T-helper 2 cell (primary cell): ENCODE measurements at regions not wholly inside any gene's neighbourhood (a gene's known extent, or its start where the extent isn't known, plus 50 kb on each side); places are given as distances from the start of the nearest gene placed in this dataset.
A peak's percentile ranks its signal among the peaks of the same experiment; 100 is the strongest.

ENCODE experiments used
- DNase-seq, 5 experiments: peaks; one replicate each; pipeline versions ENCODE4 v3.0.0 to v3.0.0-alpha.2; 2012 to 2022

- no peak for DNase-seq
These were observed 429.5 kb upstream of the ARID1B start for GRCh38 chr6:156347656-156348055.

GRCh38 chr6:156347246-156347645 lies 429.9 kb upstream of the ARID1B start:
- DNase-seq = no peak

DNA sequence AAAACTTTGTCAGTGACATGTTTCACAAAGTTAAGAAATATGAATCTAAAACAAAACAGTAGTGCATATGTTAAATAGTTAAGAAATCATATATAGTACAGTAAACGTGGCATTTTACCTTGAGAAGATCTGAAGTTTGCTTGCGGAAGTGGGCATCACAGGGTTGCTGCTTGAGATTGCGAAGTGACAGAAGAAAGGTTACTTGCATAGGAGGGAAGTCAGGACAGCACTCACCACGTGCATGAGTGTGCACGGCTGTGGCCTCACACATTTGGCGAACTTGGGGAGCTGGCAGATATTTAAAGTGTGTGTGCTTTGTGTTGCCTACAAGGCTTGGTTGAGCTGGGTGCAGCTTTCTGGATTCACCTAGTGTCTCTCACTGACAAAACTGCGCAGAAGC lies 431.5 kb upstream of the ARID1B start:
- DNase-seq = no peak

GRCh38 chr6:156344491-156344890 lies 432.7 kb upstream of the ARID1B start:
- DNase-seq = no peak

DNA sequence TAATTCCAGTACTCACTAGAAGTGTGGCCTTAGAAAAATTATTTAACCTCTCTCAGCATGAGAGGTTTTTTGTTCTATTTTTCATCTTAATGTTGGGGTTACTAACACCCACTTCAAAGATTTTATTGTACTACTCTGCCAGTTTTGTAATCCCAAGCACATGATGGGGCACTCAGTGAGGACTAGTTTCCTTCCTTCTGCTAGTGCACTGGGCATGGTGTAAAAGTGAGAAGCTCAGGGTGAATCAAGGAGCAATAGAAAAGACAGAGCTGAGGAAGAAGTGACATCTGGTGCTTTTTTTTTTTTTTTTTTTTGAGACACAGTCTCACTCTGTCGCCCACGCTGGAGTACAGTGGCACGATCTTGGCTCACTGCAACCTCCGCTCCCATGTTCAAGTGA lies 439.4 kb upstream of the ARID1B start:
- DNase-seq = no peak

DNA sequence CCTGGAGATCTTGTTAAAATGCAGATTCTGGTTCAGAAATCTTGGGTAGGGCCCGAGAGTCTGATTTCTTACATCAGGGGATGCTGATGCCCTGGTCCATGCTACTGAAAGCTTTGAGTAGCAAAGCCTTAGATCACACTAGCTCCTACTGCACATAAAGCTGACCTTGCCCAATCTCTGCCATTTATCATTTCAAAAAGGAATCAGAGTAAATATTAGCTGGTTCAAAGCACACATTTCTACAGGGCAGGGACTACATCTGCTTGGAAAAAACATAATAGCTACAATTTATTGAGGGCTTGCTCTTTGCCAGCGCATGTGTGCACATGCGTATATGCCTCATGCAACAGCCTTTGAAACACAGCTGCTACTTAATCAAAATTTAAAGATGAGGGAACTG lies 440.4 kb upstream of the ARID1B start:
- DNase-seq = no peak

GRCh38 chr6:156336089-156336488 lies 441.1 kb upstream of the ARID1B start:
- no peak for DNase-seq

DNA sequence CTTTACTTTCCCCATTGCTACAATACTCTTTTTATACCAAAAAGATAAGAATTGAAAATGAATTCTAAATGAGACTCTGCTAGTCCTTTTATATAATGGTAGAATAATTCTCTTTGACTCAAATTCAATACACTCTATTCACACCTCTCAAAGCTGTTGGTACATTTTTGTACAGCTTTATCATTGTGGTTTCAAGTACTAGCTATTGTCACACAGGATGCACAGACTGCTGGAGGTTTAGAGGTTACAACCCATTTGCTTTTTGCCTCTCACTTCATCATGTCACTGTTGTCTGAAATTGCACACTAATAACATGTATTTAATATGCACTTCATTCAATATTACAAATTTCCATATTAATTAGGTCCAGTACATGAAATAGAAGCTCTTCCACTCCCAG lies 442.2 kb upstream of the ARID1B start:
- DNase-seq = peak in 1 of 5 experiments; percentile 56

- no peak for DNase-seq
These were observed 457.5 kb upstream of the ARID1B start for GRCh38 chr6:156319707-156320106.

DNA sequence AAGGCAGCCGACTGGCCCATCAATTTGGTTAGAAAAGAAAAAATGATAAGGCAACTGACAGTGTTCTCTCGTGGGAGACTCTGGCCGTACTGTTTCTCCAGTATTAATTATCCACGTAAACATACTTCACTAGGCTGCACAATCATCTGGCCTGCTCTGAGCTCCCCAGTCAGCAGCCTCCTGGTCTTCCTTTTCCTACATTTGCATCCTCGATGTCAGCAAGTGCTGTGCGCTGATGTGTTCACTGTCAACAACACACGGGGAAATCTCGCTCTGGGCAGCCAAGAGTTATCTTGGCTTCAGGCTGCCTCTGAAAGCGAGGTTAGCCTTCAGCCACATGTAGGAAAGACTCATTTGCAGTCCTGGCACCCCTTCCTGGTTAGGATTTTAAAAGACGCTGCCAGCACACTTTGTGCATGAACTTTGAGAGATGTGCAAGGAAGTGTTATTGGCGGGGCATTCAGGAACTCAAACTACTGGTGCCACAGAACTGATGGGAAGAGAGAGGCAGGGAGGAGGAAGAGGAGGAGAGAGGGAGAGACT lies 460.5 kb upstream of the ARID1B start:
- no peak for DNase-seq

- DNase-seq = no peak
These were observed 462.0 kb upstream of the ARID1B start for GRCh38 chr6:156315146-156315545.

DNA sequence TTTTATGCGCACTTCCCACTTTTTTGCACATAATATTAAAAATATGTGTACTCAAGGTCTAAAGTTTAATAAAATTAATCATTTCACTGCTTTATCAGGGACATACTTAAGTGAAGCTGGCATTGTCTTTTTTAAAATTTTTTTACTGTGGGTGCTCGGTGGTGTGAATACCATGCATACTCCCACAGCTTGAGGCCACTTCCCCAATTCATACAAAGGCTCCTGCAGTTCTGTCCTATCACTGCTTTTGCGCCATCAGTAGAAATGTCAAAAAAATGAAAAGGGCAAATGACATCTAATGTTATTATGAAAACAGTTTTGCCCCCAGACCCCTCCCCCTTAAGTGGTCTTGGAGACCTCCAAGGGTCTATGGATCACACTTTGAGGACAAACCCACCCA lies 464.1 kb upstream of the ARID1B start:
- DNase-seq = no peak

GRCh38 chr6:156311291-156311690 lies 465.9 kb upstream of the ARID1B start:
- no peak for DNase-seq

- DNase-seq = no peak
These were observed 466.5 kb upstream of the ARID1B start for GRCh38 chr6:156310701-156311100.

- no peak for DNase-seq
These were observed 468.2 kb upstream of the ARID1B start for GRCh38 chr6:156309017-156309416.

DNA sequence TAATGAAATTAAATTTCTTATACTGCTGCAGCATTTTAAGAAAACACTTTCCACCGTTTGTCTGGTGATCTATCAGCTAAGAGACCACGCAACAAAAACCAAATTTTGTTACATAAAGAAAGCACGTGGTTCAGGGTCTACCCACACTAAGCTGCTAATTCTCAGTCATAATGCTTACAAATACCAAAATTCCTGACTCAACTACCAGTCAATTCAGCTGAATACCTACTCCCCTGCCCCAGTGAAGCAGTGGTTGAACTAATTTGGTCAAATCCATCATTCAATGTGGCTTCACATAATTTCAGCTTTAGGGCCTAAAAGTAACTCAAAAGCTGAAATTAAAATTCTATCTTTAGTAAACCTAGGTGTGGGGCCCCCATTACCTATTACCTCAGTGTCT lies 468.6 kb upstream of the ARID1B start:
- DNase-seq = no peak

DNA sequence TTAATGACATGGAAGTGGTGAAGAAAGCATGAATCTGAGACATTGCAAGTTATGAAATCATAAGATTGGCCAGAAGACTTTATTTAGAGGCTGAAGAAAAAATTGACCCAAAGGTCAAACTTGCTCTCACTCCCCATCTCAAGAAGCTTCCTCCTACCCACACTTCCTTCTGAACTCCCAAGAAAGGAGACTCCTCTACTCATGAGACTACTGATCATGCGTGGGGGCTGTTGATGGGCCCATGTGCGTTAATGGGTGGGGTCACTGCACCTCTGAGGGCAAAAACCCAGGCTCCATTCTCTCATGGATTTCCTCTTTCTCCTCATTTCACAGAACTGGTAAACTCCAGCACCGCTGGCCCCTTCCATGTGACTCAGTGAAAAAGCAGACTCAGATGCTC lies 470.6 kb upstream of the ARID1B start:
- no peak for DNase-seq

DNA sequence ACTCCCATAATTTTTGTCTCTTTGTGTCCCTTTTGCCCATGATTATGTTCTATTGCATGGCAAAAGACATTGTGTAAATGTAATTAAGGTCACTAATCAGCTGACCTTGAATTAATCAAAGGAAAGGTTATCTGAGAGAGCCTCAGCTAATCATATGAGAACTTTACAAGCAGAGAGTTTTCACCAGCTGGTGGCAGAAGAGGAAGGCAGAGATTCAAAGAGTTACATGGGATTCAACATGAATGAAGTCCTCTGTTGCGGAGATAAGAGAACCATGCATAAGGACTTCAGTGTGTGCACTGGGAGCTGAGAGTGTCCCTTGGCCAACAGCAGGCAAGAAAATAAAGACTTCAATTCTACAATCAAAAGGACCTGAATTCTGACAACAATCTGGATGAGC lies 494.1 kb upstream of the ARID1B start:
- DNase-seq = no peak

DNA sequence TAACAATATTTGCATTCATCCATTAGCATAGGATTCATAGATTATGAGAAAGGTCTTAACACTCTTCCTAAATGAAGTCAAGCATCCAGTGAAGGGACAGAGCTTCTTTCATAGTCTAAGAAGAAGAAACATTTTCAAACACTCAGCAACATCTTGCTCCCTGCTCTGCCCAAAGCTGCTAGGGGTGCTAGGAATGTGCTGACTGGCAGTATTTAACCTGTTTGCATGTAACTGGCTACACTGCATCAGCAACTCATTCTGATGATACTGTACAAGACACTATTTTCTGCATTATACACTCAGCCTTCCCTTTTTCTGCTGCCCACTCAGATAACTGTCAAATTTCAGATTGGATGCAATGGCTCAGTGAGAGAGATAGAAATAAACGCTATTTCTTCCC lies 495.1 kb upstream of the ARID1B start:
- DNase-seq = no peak

DNA sequence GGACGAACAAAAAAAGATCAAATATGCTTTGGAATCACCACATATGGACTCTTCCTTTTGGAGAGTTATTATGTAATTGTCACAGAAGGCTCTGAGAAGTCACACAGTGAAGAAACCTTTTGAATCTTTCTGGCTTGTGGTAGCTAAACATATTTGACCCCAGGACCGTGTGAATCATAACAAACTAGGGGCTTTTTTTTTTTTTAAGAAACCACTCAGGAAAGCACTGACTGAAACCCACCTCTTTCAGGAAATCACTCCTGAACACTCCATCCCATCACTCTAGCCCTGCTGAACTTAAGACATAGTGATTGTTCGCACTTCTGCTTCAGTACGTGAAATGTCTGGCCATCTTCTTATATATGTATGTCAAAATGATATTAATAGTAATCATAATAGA lies 495.9 kb upstream of the ARID1B start:
- DNase-seq = no peak

DNA sequence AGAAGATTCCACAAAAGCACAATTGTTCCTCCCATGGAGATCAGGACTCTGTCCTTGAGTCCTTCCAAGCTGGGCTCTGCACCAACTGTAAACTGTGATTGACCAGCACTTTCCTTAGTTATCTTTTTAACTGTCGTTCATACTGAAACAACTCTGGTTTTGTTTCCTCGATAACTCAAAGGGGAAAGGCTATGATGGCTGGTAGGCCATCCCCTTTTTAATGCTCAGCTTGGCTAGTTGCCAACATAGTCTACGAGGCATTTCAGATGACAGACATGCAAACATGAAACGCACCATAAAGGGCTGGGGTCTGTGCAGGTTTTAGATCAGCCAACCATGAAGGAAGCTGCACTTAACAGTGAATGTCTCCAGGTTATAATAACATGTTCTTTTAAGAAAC lies 497.1 kb upstream of the ARID1B start:
- DNase-seq = no peak

- DNase-seq = no peak
These were observed 497.8 kb upstream of the ARID1B start for GRCh38 chr6:156279261-156279969.

DNA sequence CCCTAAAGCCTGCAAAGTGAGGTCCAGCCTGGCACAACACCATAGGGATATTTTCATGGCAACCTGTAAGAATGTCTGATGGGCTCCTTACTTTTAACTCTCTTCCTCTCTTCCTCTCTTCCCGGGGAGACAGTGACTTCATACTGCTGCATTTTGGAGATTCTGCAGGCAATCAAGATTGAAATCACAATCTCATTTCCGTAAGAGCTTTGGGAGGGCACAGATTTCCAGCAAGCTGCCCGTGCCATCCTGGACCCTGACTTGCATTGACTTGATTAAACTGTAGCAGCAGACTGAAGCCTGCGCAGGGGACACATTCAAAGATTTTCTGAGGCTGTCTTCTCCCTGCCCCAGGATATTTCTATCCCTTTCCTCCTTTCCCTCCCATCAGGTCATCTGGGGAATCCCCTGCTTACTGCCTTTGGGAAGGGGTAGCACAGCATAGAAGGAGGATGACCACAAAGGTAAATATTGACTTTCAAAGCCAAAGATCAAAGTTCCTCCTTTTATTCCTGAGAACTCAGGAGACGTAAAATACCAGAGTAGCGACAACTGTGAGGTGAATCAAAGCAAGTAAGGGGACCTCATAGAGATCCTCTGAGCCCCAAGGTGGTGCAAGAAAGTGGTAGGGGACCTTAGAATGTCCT lies 504.0 kb upstream of the ARID1B start:
- no peak for DNase-seq

DNA sequence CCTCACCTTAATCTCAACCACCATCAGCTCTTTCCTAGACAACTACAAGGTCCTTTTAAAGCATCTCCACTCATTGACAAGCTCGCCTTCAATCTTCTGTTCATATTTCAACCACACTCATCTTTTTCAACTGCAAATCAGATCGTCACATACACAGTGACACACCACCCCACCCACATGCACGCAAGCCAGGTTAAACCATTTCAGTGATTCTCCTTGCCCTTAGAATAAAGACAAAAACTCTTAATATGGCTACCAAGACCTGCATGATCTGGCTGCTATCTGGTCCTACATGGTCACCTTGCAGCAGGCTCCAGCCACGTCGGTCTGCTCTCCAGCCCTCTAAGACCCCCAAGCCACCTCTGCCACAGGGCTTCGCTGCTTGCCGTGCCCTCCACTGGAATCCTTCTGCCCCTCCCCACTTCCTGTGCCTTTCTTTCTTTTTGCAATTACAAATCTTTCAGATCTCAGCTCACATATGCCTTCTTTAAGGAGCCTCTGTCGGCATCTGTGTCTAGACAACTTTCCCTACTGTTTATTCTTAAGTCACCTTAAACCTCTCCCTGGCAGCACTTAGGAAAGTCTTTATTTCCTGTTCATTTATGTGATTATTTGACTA lies 507.3 kb upstream of the ARID1B start:
- DNase-seq = peak in 1 of 5 experiments; percentile 75
